ELR (cell line): ENCODE measurements at regions not wholly inside any gene's neighbourhood (a gene's known extent, or its start where the extent isn't known, plus 50 kb on each side); places are given as distances from the start of the nearest gene placed in this dataset.

Experiments used
- DNase-seq: peaks from one replicate; pipeline ENCODE4 v3.0.0-alpha.2; 2015; ENCODE audit warnings: low read depth

- DNase-seq: no peak
These were observed 143.6 kb downstream of the COPRS start for GRCh38 chr17:31715446-31715845.

- DNase-seq: no peak
These were observed 154.6 kb downstream of the COPRS start for GRCh38 chr17:31704483-31704882.

GRCh38 chr17:31702041-31702440 is 157.0 kb downstream of the COPRS start:
- DNase-seq: no peak

GRCh38 chr17:31700973-31701372 is 158.1 kb downstream of the COPRS start:
- DNase-seq: no peak

GRCh38 chr17:31699886-31700285 is 159.2 kb downstream of the COPRS start:
- no peak for DNase-seq

GRCh38 chr17:31699281-31699680 is 159.8 kb downstream of the COPRS start:
- DNase-seq: no peak

GRCh38 chr17:31698751-31699150 is 160.3 kb downstream of the COPRS start:
- DNase-seq: no peak

- no peak for DNase-seq
These were observed 161.2 kb downstream of the COPRS start for GRCh38 chr17:31697838-31698237.

- DNase-seq: no peak
These were observed 162.2 kb downstream of the COPRS start for GRCh38 chr17:31696703-31697325.

- peak; percentile 76 for DNase-seq
These were observed 162.9 kb downstream of the COPRS start for GRCh38 chr17:31696184-31696602.

GRCh38 chr17:31695456-31696090 is 163.5 kb downstream of the COPRS start:
- peak; percentile 17 for DNase-seq

- DNase-seq: no peak
These were observed 165.4 kb downstream of the COPRS start for GRCh38 chr17:31693433-31694220.

GRCh38 chr17:31692632-31693031 is 166.4 kb downstream of the COPRS start:
- DNase-seq: no peak

- DNase-seq: no peak
These were observed 167.0 kb downstream of the COPRS start for GRCh38 chr17:31692027-31692426.

GRCh38 chr17:31691251-31691905 is 167.7 kb downstream of the COPRS start:
- DNase-seq: no peak

GRCh38 chr17:31690151-31690551 is 168.9 kb downstream of the COPRS start:
- peak; percentile 68 for DNase-seq

GRCh38 chr17:31688701-31689100 is 170.3 kb downstream of the COPRS start:
- DNase-seq: peak; percentile 34

GRCh38 chr17:31687505-31688126 is 171.4 kb downstream of the COPRS start:
- DNase-seq: no peak

- DNase-seq: no peak
These were observed 172.5 kb downstream of the COPRS start for GRCh38 chr17:31686495-31686894.

GRCh38 chr17:31684901-31685300 is 174.1 kb downstream of the COPRS start:
- no peak for DNase-seq

GRCh38 chr17:31680126-31680525 is 178.9 kb downstream of the COPRS start:
- no peak for DNase-seq

GRCh38 chr17:31679667-31680066 is 179.4 kb downstream of the COPRS start:
- no peak for DNase-seq
